Embryonic facial prominence (tissue), 1 donor: ENCODE measurements at regions not wholly inside any gene's neighbourhood (a gene's known extent, or its start where the extent isn't known, plus 50 kb on each side); places are given as distances from the start of the nearest gene placed in this dataset.

Experiments used
- DNase-seq: peaks from one replicate; pipeline ENCODE4 v3.0.0-alpha.2; 2016; ENCODE audit errors: extremely low spot score

- DNase-seq = no peak
Measured at GRCh38 chr18:39555496-39555895, 1989.9 kb upstream of the CELF4 start.

GRCh38 chr18:39550701-39551100 is 1985.1 kb upstream of the CELF4 start:
- DNase-seq = no peak

GRCh38 chr18:39549144-39549543 is 1983.5 kb upstream of the CELF4 start:
- DNase-seq = no peak

- no peak for DNase-seq
Measured at GRCh38 chr18:39531659-39532058, 1966.1 kb upstream of the CELF4 start.

- no peak for DNase-seq
Measured at GRCh38 chr18:39529358-39529757, 1963.8 kb upstream of the CELF4 start.

- no peak for DNase-seq
Measured at GRCh38 chr18:39527465-39527864, 1961.9 kb upstream of the CELF4 start.

GRCh38 chr18:39524370-39524769 is 1958.8 kb upstream of the CELF4 start:
- no peak for DNase-seq

GRCh38 chr18:39523281-39523680 is 1957.7 kb upstream of the CELF4 start:
- DNase-seq = no peak

- DNase-seq = no peak
Measured at GRCh38 chr18:39521164-39521563, 1955.6 kb upstream of the CELF4 start.

- DNase-seq = no peak
Measured at GRCh38 chr18:39519741-39520140, 1954.1 kb upstream of the CELF4 start.

GRCh38 chr18:39515299-39515698 is 1949.7 kb upstream of the CELF4 start:
- DNase-seq = no peak

- no peak for DNase-seq
Measured at GRCh38 chr18:39513186-39513585, 1947.6 kb upstream of the CELF4 start.

- no peak for DNase-seq
Measured at GRCh38 chr18:39506581-39507330, 1941.2 kb upstream of the CELF4 start.

GRCh38 chr18:39500306-39500705 is 1934.7 kb upstream of the CELF4 start:
- DNase-seq = no peak

- DNase-seq = no peak
Measured at GRCh38 chr18:39497821-39498220, 1932.2 kb upstream of the CELF4 start.

- DNase-seq = no peak
Measured at GRCh38 chr18:39496986-39497385, 1931.4 kb upstream of the CELF4 start.

- no peak for DNase-seq
Measured at GRCh38 chr18:39494211-39494896, 1928.8 kb upstream of the CELF4 start.

GRCh38 chr18:39491408-39491807 is 1925.8 kb upstream of the CELF4 start:
- no peak for DNase-seq

GRCh38 chr18:39489431-39489830 is 1923.8 kb upstream of the CELF4 start:
- DNase-seq = no peak

GRCh38 chr18:39487932-39488331 is 1922.3 kb upstream of the CELF4 start:
- no peak for DNase-seq

GRCh38 chr18:39486268-39486667 is 1920.7 kb upstream of the CELF4 start:
- DNase-seq = no peak

GRCh38 chr18:39485696-39486095 is 1920.1 kb upstream of the CELF4 start:
- no peak for DNase-seq

GRCh38 chr18:39481281-39481680 is 1915.7 kb upstream of the CELF4 start:
- DNase-seq = no peak
